ENCODE measurements at regions not wholly inside any gene's neighbourhood (a gene's known extent, or its start where the extent isn't known, plus 50 kb on each side); places are given as distances from the start of the nearest gene placed in this dataset.
"Not testable (repeated sequence)": the region's sequence is repeated elsewhere in the genome, so short reads cannot be mapped to it uniquely, and the experiment has no call there.

DNA sequence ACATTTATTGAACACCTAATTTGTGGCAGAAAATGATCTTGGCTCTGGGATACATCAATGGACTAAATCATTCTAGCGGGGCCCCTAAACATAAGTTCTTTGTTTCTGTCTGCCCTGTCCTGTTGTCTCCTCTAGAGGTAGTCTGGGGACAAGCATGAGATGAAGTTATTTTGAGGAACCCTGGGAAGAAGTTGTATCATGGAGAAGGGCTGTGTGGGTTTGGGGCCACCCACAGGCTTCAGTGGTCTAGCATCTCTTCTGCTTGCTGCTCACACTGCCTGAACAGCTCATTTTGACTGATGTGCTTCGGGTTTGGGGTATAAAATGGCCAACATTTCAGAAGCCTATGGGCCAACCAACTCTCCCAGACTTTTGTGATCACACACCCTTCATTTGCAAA is 50.3 kb upstream of the OSBPL11 start:
- Mint-ChIP-seq H3K9me3 (no peaks in the 10 kb centered on the region), H3K4me3 (no peak overlapping the region), H3K27me3 (no peaks in the 10 kb centered on the region), H3K27ac (no peak overlapping the region), H3K36me3 (ENCODE audit: low read depth) (no peaks in the 10 kb centered on the region), H3K4me1 (ENCODE audit: low read depth) (peaks cover 22% of the 10 kb centered on the region)
- intact Hi-C loops (cut with micrococcal nuclease): no loop called here

DNA sequence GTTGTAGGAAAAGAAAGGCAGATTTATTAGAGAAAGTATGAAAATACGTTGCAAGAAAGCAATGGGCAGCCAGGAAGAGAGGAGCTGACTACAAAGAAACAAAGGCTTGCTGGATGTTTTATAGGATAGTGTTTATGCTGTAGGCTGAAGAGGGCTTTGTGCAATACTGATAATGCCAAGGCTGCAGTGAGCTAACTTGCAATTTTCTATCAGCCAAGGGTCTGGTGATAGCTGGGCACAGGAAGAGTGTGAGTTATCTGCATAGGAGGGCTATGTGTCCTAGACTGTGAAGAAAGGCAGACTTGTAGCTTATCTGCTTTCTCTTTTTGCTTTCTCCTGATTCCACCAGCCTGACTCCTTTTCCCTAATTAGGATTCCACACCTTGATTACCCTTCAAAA is 51.3 kb upstream of the OSBPL11 start:
- H3K9me3 Mint-ChIP-seq: no peaks in the 10 kb centered on the region
- no peaks in the 10 kb centered on the region for H3K36me3 Mint-ChIP-seq (ENCODE audit: low read depth)
- no peak overlapping the region for H3K27ac Mint-ChIP-seq
- H3K4me3 Mint-ChIP-seq: no peak overlapping the region
- intact Hi-C loops (cut with micrococcal nuclease): no loop called here
- peaks cover 18% of the 10 kb centered on the region for H3K4me1 Mint-ChIP-seq (ENCODE audit: low read depth)
- H3K27me3 Mint-ChIP-seq: no peaks in the 10 kb centered on the region

DNA sequence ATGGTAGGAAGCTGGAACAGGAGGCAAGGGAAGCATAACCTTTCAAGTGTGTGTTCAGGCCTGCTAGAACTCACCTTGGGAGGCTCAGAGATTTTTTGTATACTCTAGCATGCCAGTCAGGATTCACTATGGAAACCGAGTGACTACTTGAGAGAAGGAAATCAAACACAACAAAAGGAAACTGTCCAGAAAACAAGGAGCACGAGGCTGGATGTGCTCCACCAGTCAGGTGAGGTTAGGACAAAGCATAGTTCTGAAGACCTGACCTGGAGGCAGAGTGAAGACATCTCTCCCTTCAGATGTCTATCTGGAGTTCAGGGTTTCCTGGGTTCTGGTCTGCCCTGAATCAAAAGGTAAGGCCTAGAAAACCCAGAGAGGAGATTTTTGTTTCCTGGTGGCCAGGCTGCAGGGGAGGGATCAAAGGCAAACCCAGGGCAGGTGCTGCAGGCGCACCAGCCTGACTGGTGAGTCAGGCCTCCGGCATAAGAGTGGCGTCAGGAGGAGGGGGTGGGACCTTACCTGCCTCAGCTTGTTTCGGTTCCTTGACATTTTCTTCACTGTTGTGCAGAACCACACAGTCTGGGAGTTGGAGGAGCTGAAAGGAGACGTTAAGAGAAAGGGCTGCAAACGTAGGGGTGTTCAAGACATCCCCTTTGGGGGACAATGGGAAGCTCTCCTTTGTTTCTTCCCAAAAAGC is 52.2 kb upstream of the OSBPL11 start:
- Mint-ChIP-seq H3K27me3 (no peaks in the 10 kb centered on the region), H3K4me3 (no peak overlapping the region), H3K36me3 (ENCODE audit: low read depth) (no peaks in the 10 kb centered on the region), H3K4me1 (ENCODE audit: low read depth) (peaks cover 12% of the 10 kb centered on the region), H3K27ac (no peak overlapping the region), H3K9me3 (no peaks in the 10 kb centered on the region)
- intact Hi-C loops (cut with micrococcal nuclease): no loop called here

DNA sequence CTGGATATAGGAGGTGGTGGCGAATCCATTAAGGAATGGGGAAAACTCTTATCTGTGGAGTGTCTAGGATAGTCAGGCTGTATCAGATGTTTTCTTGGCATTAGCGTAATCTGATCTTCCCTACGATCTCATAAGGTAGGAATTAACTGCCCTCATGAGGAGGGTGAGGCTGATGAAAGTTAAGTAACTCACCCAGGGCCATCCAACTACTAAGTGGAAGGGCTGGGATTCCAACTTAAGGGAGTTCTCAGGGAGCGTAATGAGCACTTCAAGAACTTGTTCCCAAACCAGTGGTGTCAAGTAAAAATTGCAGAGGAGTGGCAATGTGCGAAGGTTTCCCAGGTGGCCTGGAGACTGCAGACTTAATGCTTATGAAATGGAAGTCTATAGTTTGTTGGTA is 55.9 kb upstream of the OSBPL11 start:
- intact Hi-C loops (cut with micrococcal nuclease): no loop called here
- H3K9me3 Mint-ChIP-seq: no peaks in the 10 kb centered on the region
- H3K4me1 Mint-ChIP-seq (ENCODE audit: low read depth): no peaks in the 10 kb centered on the region
- no peak overlapping the region for H3K27ac Mint-ChIP-seq
- H3K27me3 Mint-ChIP-seq: no peaks in the 10 kb centered on the region
- H3K4me3 Mint-ChIP-seq: no peak overlapping the region
- no peaks in the 10 kb centered on the region for H3K36me3 Mint-ChIP-seq (ENCODE audit: low read depth)

DNA sequence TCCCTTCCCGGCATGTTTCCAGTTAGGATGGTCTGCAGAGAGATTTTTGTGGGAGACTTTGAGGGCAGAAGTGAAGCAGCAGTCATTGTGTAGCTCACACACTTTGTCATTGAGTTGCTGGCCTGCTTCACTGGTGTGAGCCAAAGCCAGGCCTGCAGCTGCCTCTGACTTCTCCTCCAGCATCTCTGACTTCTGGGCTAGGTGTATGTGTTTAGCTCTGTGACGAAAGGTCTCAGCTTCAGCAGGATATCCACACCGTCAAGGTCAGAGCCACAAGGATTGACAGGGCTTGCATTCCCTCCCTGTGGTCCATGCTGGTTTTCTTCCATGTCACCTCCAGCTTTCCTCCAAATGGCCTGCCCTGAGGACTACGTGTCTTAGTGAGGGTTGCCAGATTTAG is 57.1 kb upstream of the OSBPL11 start:
- H3K9me3 Mint-ChIP-seq: no peaks in the 10 kb centered on the region
- H3K4me1 Mint-ChIP-seq (ENCODE audit: low read depth): no peaks in the 10 kb centered on the region
- no peak overlapping the region for H3K4me3 Mint-ChIP-seq
- H3K27ac Mint-ChIP-seq: no peak overlapping the region
- H3K36me3 Mint-ChIP-seq (ENCODE audit: low read depth): no peaks in the 10 kb centered on the region
- intact Hi-C loops (cut with micrococcal nuclease): no loop called here
- no peaks in the 10 kb centered on the region for H3K27me3 Mint-ChIP-seq

DNA sequence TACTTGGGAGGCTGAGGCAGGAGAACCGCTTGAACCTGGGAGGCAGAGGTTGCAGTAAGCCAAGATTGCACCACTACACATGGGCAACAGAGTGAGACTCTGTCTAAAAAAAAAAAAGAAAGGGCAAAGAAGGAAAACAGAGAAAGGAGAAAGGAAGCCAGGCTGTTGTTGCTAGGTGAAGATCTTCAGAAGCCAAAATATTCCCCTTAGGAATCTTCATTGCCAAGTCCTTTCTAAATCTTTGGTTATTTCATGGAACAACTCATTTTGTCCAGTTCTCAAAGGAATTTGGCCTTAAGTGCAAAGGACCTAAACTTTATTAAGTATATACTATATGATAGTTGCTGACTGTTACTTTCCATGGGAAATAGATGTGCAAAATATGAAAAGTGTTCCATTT is 59.2 kb upstream of the OSBPL11 start:
- Mint-ChIP-seq H3K36me3 (ENCODE audit: low read depth) (no peaks in the 10 kb centered on the region), H3K27ac (no peak overlapping the region), H3K9me3 (no peaks in the 10 kb centered on the region), H3K4me3 (no peak overlapping the region), H3K27me3 (no peaks in the 10 kb centered on the region), H3K4me1 (ENCODE audit: low read depth) (no peaks in the 10 kb centered on the region)
- intact Hi-C loops (cut with micrococcal nuclease): no loop called here

DNA sequence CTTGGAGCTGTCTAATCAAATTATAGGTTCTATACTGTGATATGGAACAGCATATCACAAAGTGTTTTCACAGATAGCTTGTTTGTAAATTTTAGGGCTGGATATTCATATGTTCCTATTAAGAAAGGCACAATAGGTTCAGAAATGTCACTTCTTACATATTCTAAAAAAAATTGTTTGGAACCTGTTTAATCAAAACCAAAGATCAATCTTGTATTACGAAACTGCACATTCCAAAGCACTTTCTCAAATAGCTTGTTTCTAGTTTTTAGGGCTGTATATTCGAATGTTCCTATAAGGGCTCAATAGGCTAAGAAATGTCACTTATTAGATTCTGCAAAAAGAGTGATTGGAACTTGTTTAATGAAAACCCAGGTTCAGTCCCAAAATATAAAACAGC is 67.4 kb upstream of the OSBPL11 start:
- no peak overlapping the region for H3K4me3 Mint-ChIP-seq
- H3K9me3 Mint-ChIP-seq: no peaks in the 10 kb centered on the region
- no peak overlapping the region for H3K27ac Mint-ChIP-seq
- H3K4me1 Mint-ChIP-seq (ENCODE audit: low read depth): no peaks in the 10 kb centered on the region
- H3K27me3 Mint-ChIP-seq: no peaks in the 10 kb centered on the region
- intact Hi-C loops (cut with micrococcal nuclease): no loop called here
- H3K36me3 Mint-ChIP-seq (ENCODE audit: low read depth): no peaks in the 10 kb centered on the region

DNA sequence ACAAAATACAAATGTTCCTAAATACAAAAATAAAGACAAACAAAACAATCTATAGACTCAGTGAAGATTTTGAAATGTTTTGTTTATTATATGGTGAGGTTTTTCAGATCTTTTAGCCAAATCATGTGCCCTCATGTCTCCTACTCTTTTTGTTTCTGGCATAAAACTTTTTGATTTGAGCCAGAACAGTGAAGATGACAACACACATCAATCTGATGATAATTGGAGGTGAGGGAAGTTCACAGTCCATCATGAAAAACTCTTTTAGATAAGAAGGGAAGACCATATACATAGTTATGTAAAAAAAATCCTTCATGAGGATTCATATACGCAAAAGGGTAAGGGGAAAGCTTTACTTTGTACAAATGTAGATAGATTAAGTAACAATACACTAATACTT is 75.1 kb upstream of the OSBPL11 start:
- intact Hi-C loops (cut with micrococcal nuclease): no loop called here
- H3K27me3 Mint-ChIP-seq: peaks cover 3% of the 10 kb centered on the region
- no peaks in the 10 kb centered on the region for H3K4me1 Mint-ChIP-seq (ENCODE audit: low read depth)
- H3K36me3 Mint-ChIP-seq (ENCODE audit: low read depth): no peaks in the 10 kb centered on the region
- no peak overlapping the region for H3K4me3 Mint-ChIP-seq
- H3K9me3 Mint-ChIP-seq: no peaks in the 10 kb centered on the region
- H3K27ac Mint-ChIP-seq: no peak overlapping the region

DNA sequence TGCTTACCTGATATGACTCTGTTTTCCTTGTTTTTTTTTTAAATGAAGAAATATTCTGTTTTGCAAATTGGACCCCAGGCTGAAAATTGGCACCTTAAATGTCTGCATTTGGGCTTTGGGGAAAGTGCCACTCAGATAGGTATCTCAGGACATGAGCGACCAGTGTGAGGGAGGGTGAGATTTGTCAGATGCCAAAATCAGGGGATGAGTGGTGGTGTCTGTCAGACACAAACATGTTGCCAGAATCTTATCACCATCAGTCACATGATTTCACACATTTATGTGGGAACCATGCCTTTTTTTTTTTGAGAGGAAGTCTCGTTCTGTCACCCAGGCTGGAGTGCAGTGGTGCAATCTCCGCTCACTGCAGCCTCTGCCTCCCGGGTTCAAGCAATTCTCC is 75.6 kb upstream of the OSBPL11 start:
- no peaks in the 10 kb centered on the region for H3K36me3 Mint-ChIP-seq (ENCODE audit: low read depth)
- H3K27ac Mint-ChIP-seq: no peak overlapping the region
- H3K9me3 Mint-ChIP-seq: no peaks in the 10 kb centered on the region
- H3K4me3 Mint-ChIP-seq: no peak overlapping the region
- intact Hi-C loops (cut with micrococcal nuclease): no loop called here
- H3K27me3 Mint-ChIP-seq: peaks cover 3% of the 10 kb centered on the region
- no peaks in the 10 kb centered on the region for H3K4me1 Mint-ChIP-seq (ENCODE audit: low read depth)

DNA sequence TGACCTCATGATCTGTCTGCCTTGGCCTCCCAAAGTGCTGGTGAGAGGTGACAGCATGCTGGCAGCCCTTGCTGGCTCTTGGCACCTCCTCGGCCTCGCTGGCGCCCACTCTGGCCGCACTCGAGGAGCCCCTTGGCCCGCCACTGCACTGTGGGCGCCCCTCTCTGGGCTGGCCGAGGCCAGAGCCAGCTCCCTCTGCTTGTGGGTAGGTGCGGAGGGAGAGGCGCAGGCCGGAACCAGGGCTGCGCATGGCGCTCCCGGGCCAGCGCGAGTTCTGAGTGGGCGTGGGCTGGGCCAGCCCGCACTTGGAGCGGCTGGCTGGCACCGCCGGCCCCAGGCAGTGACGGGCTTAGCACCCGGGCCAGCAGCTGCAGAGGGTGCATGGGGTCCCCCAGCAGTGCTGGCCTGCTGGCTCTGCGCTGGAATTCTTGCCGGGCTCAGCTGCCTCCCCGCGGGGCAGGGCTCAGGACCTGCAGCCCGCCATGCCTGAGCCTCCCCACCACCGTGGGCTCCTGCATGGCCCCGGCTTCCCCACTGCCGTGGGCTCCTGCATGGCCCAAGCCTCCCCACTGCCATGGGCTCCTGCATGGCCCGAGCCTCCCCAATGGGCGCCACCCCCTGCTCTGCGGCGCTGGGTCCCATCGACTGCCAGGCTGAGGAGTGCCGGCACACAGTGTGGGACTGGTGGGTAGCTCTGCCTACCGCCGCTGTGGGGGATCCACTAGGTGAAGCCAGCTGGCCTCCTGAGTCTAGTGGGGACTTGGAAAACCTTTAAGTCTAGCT is 76.4 kb upstream of the OSBPL11 start:
- H3K27ac Mint-ChIP-seq: no peak overlapping the region
- intact Hi-C loops (cut with micrococcal nuclease): no loop called here

DNA sequence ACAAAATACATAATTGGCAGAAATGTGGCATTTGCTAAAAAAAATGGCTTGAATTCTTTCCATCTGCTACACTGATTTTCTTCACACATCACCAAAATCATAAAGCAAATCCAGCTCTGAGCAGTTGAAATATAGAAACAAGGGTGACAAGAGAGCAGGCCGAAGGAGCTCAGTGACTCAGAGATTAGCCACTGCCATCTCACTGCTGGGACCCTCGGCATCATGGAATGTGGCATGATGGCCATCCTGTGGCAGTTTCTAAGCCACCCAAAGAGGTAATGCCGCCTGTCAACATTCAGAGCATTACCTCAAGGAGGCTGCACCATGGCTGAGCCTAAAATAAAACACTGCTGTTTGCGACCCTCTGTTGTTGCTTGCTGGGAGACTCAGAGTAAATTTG is 80.5 kb upstream of the OSBPL11 start:
- intact Hi-C loops (cut with micrococcal nuclease): no loop called here
- H3K36me3 Mint-ChIP-seq (ENCODE audit: low read depth): no peaks in the 10 kb centered on the region
- H3K4me1 Mint-ChIP-seq (ENCODE audit: low read depth): no peaks in the 10 kb centered on the region
- H3K4me3 Mint-ChIP-seq: no peak overlapping the region
- H3K9me3 Mint-ChIP-seq: no peaks in the 10 kb centered on the region
- no peak overlapping the region for H3K27ac Mint-ChIP-seq
- peaks cover 5% of the 10 kb centered on the region for H3K27me3 Mint-ChIP-seq

More for the DNA sequence above, 76.4 kb upstream of the OSBPL11 start:
- Mint-ChIP-seq H3K36me3 (ENCODE audit: low read depth) (no peaks in the 10 kb centered on the region), H3K4me1 (ENCODE audit: low read depth) (no peaks in the 10 kb centered on the region), H3K9me3 (no peaks in the 10 kb centered on the region), H3K27me3 (peaks cover 5% of the 10 kb centered on the region), H3K4me3 (no peak overlapping the region)

DNA sequence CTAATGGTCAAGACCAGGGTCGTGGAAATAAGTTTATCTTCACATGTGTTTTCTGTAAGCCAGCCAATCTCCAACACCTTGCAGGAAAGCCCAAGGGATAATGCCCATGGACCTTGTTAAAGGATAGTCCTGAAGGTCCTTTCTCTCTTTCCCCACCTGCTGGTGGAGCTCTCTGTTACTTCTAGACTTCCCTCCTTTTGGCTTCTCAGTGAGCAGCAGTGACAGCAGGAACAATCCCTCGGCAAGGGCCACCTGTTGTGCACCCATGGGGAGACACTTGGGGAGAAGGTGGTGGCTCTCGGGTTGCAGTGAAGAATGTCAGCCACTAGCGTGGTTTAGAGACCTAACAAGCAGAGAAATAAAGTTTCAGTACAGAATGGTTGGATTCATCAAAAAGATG is 84.0 kb upstream of the OSBPL11 start:
- H3K9me3 Mint-ChIP-seq: no peaks in the 10 kb centered on the region
- H3K36me3 Mint-ChIP-seq (ENCODE audit: low read depth): no peaks in the 10 kb centered on the region
- H3K4me3 Mint-ChIP-seq: no peak overlapping the region
- no peak overlapping the region for H3K27ac Mint-ChIP-seq
- H3K27me3 Mint-ChIP-seq: peaks cover 5% of the 10 kb centered on the region
- peaks cover 16% of the 10 kb centered on the region for H3K4me1 Mint-ChIP-seq (ENCODE audit: low read depth)
- intact Hi-C loops (cut with micrococcal nuclease): no loop called here

DNA sequence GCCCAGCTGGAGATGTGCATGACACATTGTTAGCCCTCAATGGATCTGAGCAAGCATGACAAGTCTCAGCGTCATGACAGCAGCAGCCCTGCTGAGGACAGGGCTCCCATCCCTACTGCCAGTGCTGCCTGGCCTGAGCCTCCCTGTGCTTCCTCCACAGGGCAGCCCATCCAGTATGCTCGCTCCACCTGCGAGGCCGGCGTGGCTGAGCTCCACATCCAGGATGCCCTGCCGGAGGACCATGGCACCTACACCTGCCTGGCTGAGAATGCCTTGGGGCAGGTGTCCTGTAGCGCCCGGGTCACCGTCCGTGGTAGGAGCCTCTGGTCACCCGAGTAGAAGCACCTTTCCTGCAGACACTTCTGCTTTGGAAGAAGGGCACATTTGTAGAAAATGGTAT is 85.8 kb upstream of the OSBPL11 start:
- intact Hi-C loops (cut with micrococcal nuclease): no loop called here
- H3K4me3 Mint-ChIP-seq: no peak overlapping the region
- no peaks in the 10 kb centered on the region for H3K36me3 Mint-ChIP-seq (ENCODE audit: low read depth)
- peaks cover 16% of the 10 kb centered on the region for H3K27me3 Mint-ChIP-seq
- H3K4me1 Mint-ChIP-seq (ENCODE audit: low read depth): peaks cover 16% of the 10 kb centered on the region
- H3K9me3 Mint-ChIP-seq: no peaks in the 10 kb centered on the region
- no peak overlapping the region for H3K27ac Mint-ChIP-seq

DNA sequence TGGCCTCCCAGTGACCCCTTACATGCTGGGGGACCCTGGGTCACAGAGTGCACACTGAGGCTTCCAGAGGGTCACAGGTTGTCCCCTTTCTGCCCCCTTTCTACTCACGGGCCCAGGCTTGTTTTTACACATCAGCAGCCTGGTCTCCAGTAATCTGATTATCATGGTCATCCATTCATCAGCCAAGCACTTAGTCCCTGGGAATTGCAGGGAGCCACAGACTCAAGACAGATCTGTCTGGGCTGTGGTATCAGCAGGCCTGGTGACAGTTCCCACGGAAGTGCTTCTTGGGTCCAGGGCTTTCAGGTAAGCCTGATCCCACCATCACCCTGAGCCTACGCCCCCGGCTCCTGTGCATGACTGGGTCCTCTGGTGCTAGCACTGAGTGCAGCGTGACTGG is 86.6 kb upstream of the OSBPL11 start:
- H3K4me1 Mint-ChIP-seq (ENCODE audit: low read depth): peaks cover 16% of the 10 kb centered on the region
- H3K9me3 Mint-ChIP-seq; intact Hi-C loops (cut with micrococcal nuclease); H3K4me3 Mint-ChIP-seq; H3K36me3 Mint-ChIP-seq (ENCODE audit: low read depth); H3K27ac Mint-ChIP-seq: not testable (repeated sequence)
- H3K27me3 Mint-ChIP-seq: peaks cover 14% of the 10 kb centered on the region

DNA sequence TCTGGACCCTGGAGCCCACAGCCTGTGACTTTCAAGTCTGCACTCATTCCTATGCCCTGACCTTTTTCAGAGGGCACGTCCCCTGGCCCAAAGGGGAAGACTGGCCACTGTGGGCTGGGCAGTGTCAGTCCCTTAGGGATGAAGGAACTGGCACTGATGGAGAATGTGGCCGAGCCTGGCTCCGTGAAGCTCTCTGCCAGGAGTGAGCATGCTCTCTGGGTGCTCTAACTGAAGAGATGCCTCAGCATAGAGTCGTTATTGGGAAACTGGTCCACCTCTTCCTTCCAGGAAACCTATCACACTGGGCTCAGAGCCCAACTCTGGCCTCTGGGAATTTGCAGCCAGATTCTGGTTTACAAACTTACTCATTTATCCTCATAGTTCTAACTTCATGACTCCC is 87.3 kb upstream of the OSBPL11 start:
- H3K9me3 Mint-ChIP-seq; H3K36me3 Mint-ChIP-seq (ENCODE audit: low read depth); H3K27ac Mint-ChIP-seq; H3K4me3 Mint-ChIP-seq; intact Hi-C loops (cut with micrococcal nuclease): not testable (repeated sequence)
- H3K27me3 Mint-ChIP-seq: peaks cover 14% of the 10 kb centered on the region
- H3K4me1 Mint-ChIP-seq (ENCODE audit: low read depth): peaks cover 16% of the 10 kb centered on the region

All from dendritic cell treated with granulocyte-macrophage colony-stimulating factor and Interleukin-4, amounts not matched to agents 40 ng/mL and 50 ng/mL, for 4 days (primary cell).